IMR-90 (cell line): ENCODE measurements at regions not wholly inside any gene's neighbourhood (a gene's known extent, or its start where the extent isn't known, plus 50 kb on each side); places are given as distances from the start of the nearest gene placed in this dataset.
A peak's percentile ranks its signal among the peaks of the same experiment; 100 is the strongest.

Experiments used
- ATAC-seq: fragments of 200-7000 bp; cut with Tn5 transposase; 2 replicates; pipeline ENCODE4 v1.9.1; 2020; ENCODE audit warnings: low read depth, mild to moderate bottlenecking, moderate library complexity
- BruUV-seq: library from RNA; stranded (reverse); fragments of 400-500 nt; replicated peaks from 2 replicates; lab custom pipeline; 2021; lab: Mats Ljungman, UMichigan
- CTCF ChIA-PET: fragments of 300-600 bp; formaldehyde crosslinking; extraction: SDS; loops from one replicate; lab custom pipeline; 2021; ENCODE audit warnings: antibody characterized with exemption; lab: Yijun Ruan, JAX
- POLR2A ChIA-PET: fragments of 300-600 bp; sonication (Branson Sonifier 250); formaldehyde crosslinking; loops from one replicate; lab custom pipeline; 2022; ENCODE audit warnings: antibody characterized with exemption; ENCODE audit not compliant: unreplicated experiment; lab: Charles Lee
- DNase-seq: peaks from one replicate; pipeline ENCODE4 v3.0.0; 2013
- H2AFZ ChIP-seq: replicated peaks from 2 replicates; pipeline ENCODE3; 2013; ENCODE audit warnings: low read length, mild to moderate bottlenecking; ENCODE audit not compliant: poor library complexity
- H2AK5ac ChIP-seq: 2 replicates; pipeline ENCODE4 v1.6.1; 2013; ENCODE audit warnings: low read depth, low read length, inconsistent platforms
- H2AK9ac ChIP-seq: replicated peaks from 2 replicates; pipeline ENCODE3; 2013; ENCODE audit warnings: mild to moderate bottlenecking, low read depth, low read length, moderate library complexity; ENCODE audit not compliant: poor library complexity
- H2BK120ac ChIP-seq: 2 replicates; pipeline ENCODE4 v1.6.1; 2013; ENCODE audit warnings: low read depth, low read length, inconsistent platforms
- H2BK15ac ChIP-seq: 3 replicates; pipeline ENCODE4 v1.6.1; 2013; ENCODE audit warnings: low read depth, low read length, inconsistent platforms
- H2BK20ac ChIP-seq: 2 replicates; pipeline ENCODE4 v1.6.1; 2013; ENCODE audit warnings: low read depth, mild to moderate bottlenecking, inconsistent platforms, low read length, moderate library complexity
- H2BK5ac ChIP-seq: 2 replicates; pipeline ENCODE4 v1.6.1; 2013; ENCODE audit warnings: mild to moderate bottlenecking, low read depth, low read length, inconsistent platforms; ENCODE audit not compliant: poor library complexity, severe bottlenecking
- H3K14ac ChIP-seq: replicated peaks from 2 replicates; pipeline ENCODE4 v1.6.1; 2013; ENCODE audit warnings: low read depth, low read length, inconsistent platforms
- H3K18ac ChIP-seq: 2 replicates; pipeline ENCODE4 v1.6.1; 2013; ENCODE audit warnings: low read depth, low read length, control low read depth
- H3K23ac ChIP-seq: 2 replicates; pipeline ENCODE4 v1.6.1; 2013; ENCODE audit warnings: low read depth, low read length, inconsistent platforms
- H3K27ac ChIP-seq: 2 replicates; pipeline ENCODE4 v1.5.1; 2013; ENCODE audit warnings: mild to moderate bottlenecking, control low read depth, low read length; ENCODE audit not compliant: insufficient read depth
- H3K27me3 ChIP-seq: 2 replicates; pipeline ENCODE4 v1.6.1; 2013; ENCODE audit warnings: low read length; ENCODE audit not compliant: control insufficient read depth, insufficient read depth
- H3K36me3 ChIP-seq: 2 replicates; pipeline ENCODE4 v1.6.1; 2013; ENCODE audit warnings: low read length, mixed read lengths; ENCODE audit not compliant: control insufficient read depth, insufficient read depth
- H3K4ac ChIP-seq: 2 replicates; pipeline ENCODE4 v1.6.1; 2013; ENCODE audit warnings: low read depth, low read length, inconsistent platforms
- H3K4me1 ChIP-seq: 2 replicates; pipeline ENCODE4 v1.6.1; 2013; ENCODE audit warnings: low read length, mixed read lengths; ENCODE audit not compliant: control insufficient read depth, insufficient read depth
- H3K4me2 ChIP-seq: 2 replicates; pipeline ENCODE4 v1.6.1; 2013; ENCODE audit warnings: low read depth, mild to moderate bottlenecking, control low read depth, low read length, moderate library complexity
- H3K4me3 ChIP-seq: 2 replicates; pipeline ENCODE4 v1.5.1; 2013; ENCODE audit warnings: low read depth, mild to moderate bottlenecking, control low read depth, low read length, moderate library complexity; ENCODE audit not compliant: insufficient read depth
- H3K56ac ChIP-seq: 2 replicates; pipeline ENCODE4 v1.6.1; 2013; ENCODE audit warnings: low read length, inconsistent platforms; ENCODE audit not compliant: insufficient read depth; ENCODE audit errors: extremely low read depth
- H3K79me1 ChIP-seq, 2 experiments: 2 replicates each; pipeline ENCODE4 v1.6.1; 2013; ENCODE audit warnings: low read length in 2 of 2, inconsistent platforms in 1 of 2, low read depth in 1 of 2
- H3K9ac ChIP-seq: 2 replicates; pipeline ENCODE4 v1.6.1; 2013; ENCODE audit warnings: low read depth, low read length, control low read depth
- H3K9me1 ChIP-seq: 2 replicates; pipeline ENCODE4 v1.6.1; 2013; ENCODE audit warnings: low read length, inconsistent platforms; ENCODE audit not compliant: insufficient read depth
- H3K9me3 ChIP-seq: 2 replicates; pipeline ENCODE4 v1.6.1; 2013; ENCODE audit warnings: low read length; ENCODE audit not compliant: control insufficient read depth, insufficient read depth
- H4K20me1 ChIP-seq: 2 replicates; pipeline ENCODE4 v1.6.1; 2013; ENCODE audit warnings: low read length, inconsistent platforms; ENCODE audit not compliant: insufficient read depth
- H4K5ac ChIP-seq: 2 replicates; pipeline ENCODE4 v1.6.1; 2013; ENCODE audit warnings: mild to moderate bottlenecking, low read depth, low read length, control low read depth
- H4K8ac ChIP-seq, 2 experiments: 2 replicates each; pipeline ENCODE4 v1.6.1; 2013; ENCODE audit warnings: low read depth in 2 of 2, low read length in 2 of 2, control low read depth in 1 of 2, inconsistent platforms in 1 of 2
- H4K91ac ChIP-seq: 2 replicates; pipeline ENCODE4 v1.6.1; 2013; ENCODE audit warnings: low read depth, low read length, inconsistent platforms; ENCODE audit not compliant: insufficient read depth
- BHLHE40 ChIP-seq: fragments of 150-350 bp; IDR thresholded peaks from 2 replicates; pipeline ENCODE4 v1.6.1; 2016; ENCODE audit warnings: mild to moderate bottlenecking, low read depth, low read length
- CHD1 ChIP-seq: IDR thresholded peaks from 2 replicates; pipeline ENCODE4 v1.6.1; 2012; ENCODE audit warnings: low read depth, low read length, improper control_type of control experiment
- FOS ChIP-seq: fragments of 150-350 bp; IDR thresholded peaks from 2 replicates; pipeline ENCODE4 v1.6.1; 2016; ENCODE audit warnings: low read depth, low read length
- MAFK ChIP-seq: IDR thresholded peaks from 2 replicates; pipeline ENCODE4 v1.6.1; 2012; ENCODE audit warnings: low read depth, low read length, improper control_type of control experiment
- MAZ ChIP-seq: IDR thresholded peaks from 2 replicates; pipeline ENCODE4 v1.6.1; 2012; ENCODE audit warnings: low read depth, mild to moderate bottlenecking, low read length, improper control_type of control experiment, moderate library complexity, borderline replicate concordance
- MXI1 ChIP-seq: IDR thresholded peaks from 2 replicates; pipeline ENCODE4 v1.6.1; 2012; ENCODE audit warnings: low read depth, mild to moderate bottlenecking, low read length, moderate library complexity, borderline replicate concordance
- NFE2L2 ChIP-seq: fragments of 150-350 bp; IDR thresholded peaks from 2 replicates; pipeline ENCODE4 v1.6.1; 2016; ENCODE audit warnings: low read depth, mild to moderate bottlenecking, low read length
- POLR2A ChIP-seq: IDR thresholded peaks from 2 replicates; pipeline ENCODE4 v1.6.1; 2012; ENCODE audit warnings: mild to moderate bottlenecking, low read depth, low read length
- RAD21 ChIP-seq: IDR thresholded peaks from 2 replicates; pipeline ENCODE4 v1.6.1; 2012; ENCODE audit warnings: low read length, improper control_type of control experiment
- RFX5 ChIP-seq: IDR thresholded peaks from 2 replicates; pipeline ENCODE4 v1.8.0; 2012; ENCODE audit warnings: low read depth, mild to moderate bottlenecking, low read length, moderate library complexity
- SMC3 ChIP-seq: fragments of 150-350 bp; IDR thresholded peaks from 2 replicates; pipeline ENCODE4 v1.6.1; 2016; ENCODE audit warnings: low read depth, mild to moderate bottlenecking, antibody characterized with exemption, low read length, moderate library complexity
- USF2 ChIP-seq: fragments of 150-350 bp; IDR thresholded peaks from 2 replicates; pipeline ENCODE4 v1.6.1; 2017; ENCODE audit warnings: mild to moderate bottlenecking, antibody characterized with exemption, low read length, low read depth
- WGBS, 2 experiments: methylation state at CpG; one replicate each; pipeline versions ENCODE4 v1.1.5 to v1.1.7; 2013; ENCODE audit warnings: missing lambda C conversion rate in 2 of 2; ENCODE audit not compliant: insufficient read length in 1 of 2; ENCODE audit errors: extremely low coverage in 2 of 2; 5-methylcytosine and 5-hydroxymethylcytosine counted together
- dilution Hi-C: fragments of 300-500 bp; cut with HindIII; formaldehyde crosslinking; loops from one replicate; pipeline ENCODE4 v1.14.3; 2018; ENCODE audit warnings: low sequenced_read_pairs; ENCODE audit not compliant: unreplicated experiment
- in situ Hi-C: fragments of 300-500 bp; cut with MboI; formaldehyde crosslinking; loops from 3 replicates; pipeline ENCODE4 v1.14.3; 2019; ENCODE audit warnings: low sequenced_read_pairs, inconsistent platforms, mixed read lengths
- intact Hi-C: fragments of 100-400 bp; cut with micrococcal nuclease; formaldehyde crosslinking; loops from 2 replicates; pipeline ENCODE4 v1.10.0; 2022
- TF ChIP-seq, protein P1 (sequence below): conservative IDR thresholded peaks from 2 replicates; pipeline ENCODE4 v1.5.1; 2012; ENCODE audit warnings: mild to moderate bottlenecking, low read depth, low read length, improper control_type of control experiment
- TF ChIP-seq, protein P2 (sequence below): fragments of 150-350 bp; IDR thresholded peaks from 2 replicates; pipeline ENCODE4 v1.6.1; 2016; ENCODE audit warnings: low read depth, mild to moderate bottlenecking, low read length, moderate library complexity, borderline replicate concordance

DNA sequence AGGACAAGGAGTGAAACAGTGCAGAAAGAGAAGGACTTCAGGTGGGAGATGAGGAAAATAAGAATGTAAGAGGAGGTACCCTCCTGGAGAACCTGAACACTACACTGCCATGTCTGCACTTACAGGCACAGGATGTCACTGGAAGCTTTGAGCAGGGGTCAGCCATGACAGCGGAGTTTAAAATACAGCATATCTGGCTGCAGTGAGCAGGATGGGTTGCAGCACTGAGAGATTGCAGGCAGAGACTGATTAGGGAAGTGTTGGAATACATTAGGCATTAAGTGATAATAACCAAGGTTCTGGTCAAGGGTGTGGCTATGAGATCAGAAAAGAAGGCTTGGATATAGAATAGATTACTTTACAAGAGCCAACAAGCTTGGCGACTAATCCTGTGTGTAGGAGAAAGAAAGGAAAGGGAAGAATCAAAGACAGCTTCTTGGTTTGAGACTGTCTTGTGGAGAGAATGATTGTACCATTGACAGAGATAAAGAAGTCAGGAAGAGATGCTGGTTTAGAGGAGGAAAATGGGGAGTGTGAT, 171.1 kb upstream of the RBMS1 start:
- Histone ChIP-seq H3K4me2 (no peak overlapping the region), H2AFZ (peak overlapping the region; percentile 3), H4K20me1 (no peaks in the 10 kb centered on the region), H3K4me3 (no peak overlapping the region), H3K36me3 (no peaks in the 10 kb centered on the region), H3K27ac (no peak overlapping the region), H3K9me1 (peaks cover 2% of the 10 kb centered on the region; the same call in 1 of the 2 replicates), H2BK120ac (no peak overlapping the region; the same call in 1 of the 2 replicates), H3K23ac (no peak overlapping the region), H3K9ac (no peak overlapping the region), H4K5ac (no peak overlapping the region; the same call in 1 of the 2 replicates), H3K18ac (0 out of 2 replicates have a peak overlapping the region, but pooled peaks have one; percentile 48), H4K8ac (0 out of 4 replicates have a peak overlapping the region, but pooled peaks of 1 of the 2 experiments have one; percentile 15), H3K27me3 (no peaks in the 10 kb centered on the region), H2AK5ac (peak overlapping the region; percentile 43; the same call in 1 of the 2 replicates), H3K9me3 (no peaks in the 10 kb centered on the region), H3K14ac (no peak overlapping the region; the same call in 1 of the 2 replicates), H3K56ac (no peak overlapping the region), H2BK15ac (peak overlapping the region; percentile 81; the same call in 1 of the 3 replicates), H2BK5ac (no peak overlapping the region), H2BK20ac (peak overlapping the region; percentile 55; the same call in 1 of the 2 replicates), H2AK9ac (no peak overlapping the region), H3K4ac (peak overlapping the region; percentile 2; the same call in 1 of the 2 replicates), H3K4me1 (peaks cover 2% of the 10 kb centered on the region), H4K91ac (peak overlapping the region; percentile 32; the same call in 1 of the 2 replicates), H3K79me1 (no peaks in the 10 kb centered on the region)
- TF ChIP-seq MXI1 = no peak
- no peak for TF ChIP-seq MAZ
- TF ChIP-seq RFX5 = no peak
- TF ChIP-seq BHLHE40 = no peak
- TF ChIP-seq, protein P1, sequence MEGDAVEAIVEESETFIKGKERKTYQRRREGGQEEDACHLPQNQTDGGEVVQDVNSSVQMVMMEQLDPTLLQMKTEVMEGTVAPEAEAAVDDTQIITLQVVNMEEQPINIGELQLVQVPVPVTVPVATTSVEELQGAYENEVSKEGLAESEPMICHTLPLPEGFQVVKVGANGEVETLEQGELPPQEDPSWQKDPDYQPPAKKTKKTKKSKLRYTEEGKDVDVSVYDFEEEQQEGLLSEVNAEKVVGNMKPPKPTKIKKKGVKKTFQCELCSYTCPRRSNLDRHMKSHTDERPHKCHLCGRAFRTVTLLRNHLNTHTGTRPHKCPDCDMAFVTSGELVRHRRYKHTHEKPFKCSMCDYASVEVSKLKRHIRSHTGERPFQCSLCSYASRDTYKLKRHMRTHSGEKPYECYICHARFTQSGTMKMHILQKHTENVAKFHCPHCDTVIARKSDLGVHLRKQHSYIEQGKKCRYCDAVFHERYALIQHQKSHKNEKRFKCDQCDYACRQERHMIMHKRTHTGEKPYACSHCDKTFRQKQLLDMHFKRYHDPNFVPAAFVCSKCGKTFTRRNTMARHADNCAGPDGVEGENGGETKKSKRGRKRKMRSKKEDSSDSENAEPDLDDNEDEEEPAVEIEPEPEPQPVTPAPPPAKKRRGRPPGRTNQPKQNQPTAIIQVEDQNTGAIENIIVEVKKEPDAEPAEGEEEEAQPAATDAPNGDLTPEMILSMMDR = no peak
- TF ChIP-seq NFE2L2 = no peak
- TF ChIP-seq, protein P2, sequence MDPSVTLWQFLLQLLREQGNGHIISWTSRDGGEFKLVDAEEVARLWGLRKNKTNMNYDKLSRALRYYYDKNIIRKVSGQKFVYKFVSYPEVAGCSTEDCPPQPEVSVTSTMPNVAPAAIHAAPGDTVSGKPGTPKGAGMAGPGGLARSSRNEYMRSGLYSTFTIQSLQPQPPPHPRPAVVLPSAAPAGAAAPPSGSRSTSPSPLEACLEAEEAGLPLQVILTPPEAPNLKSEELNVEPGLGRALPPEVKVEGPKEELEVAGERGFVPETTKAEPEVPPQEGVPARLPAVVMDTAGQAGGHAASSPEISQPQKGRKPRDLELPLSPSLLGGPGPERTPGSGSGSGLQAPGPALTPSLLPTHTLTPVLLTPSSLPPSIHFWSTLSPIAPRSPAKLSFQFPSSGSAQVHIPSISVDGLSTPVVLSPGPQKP = no peak
- TF ChIP-seq POLR2A = no peak
- TF ChIP-seq RAD21 = no peak
- TF ChIP-seq FOS = no peak
- no peak for TF ChIP-seq SMC3
- TF ChIP-seq MAFK = no peak
- no peak for TF ChIP-seq CHD1
- TF ChIP-seq USF2 = no peak
- DNase-seq = no peak
- ChIA-PET POLR2A (interaction anchor here (0.6 kb wide), 1 partner anchor 292 kb away, joined by 5 read pairs; no protein-coding TSS in a partner anchor), CTCF (no interaction called here)
- dilution Hi-C loops (no loop called here), intact Hi-C loops (loop anchor here (5.0 to 10.0 kb wide), 4 partner anchors 68 to 310 kb away; partner anchors contain the start of gene RBMS1), in situ Hi-C loops (no loop called here)
- BruUV-seq = no TSS peak
- no peak for ATAC-seq
- 90% methylated on average over 2 of the region's 2 CpGs; no CpG with 5 or more reads in 1 of the 2 experiments for WGBS, 2 experiments
